ENCODE measurements at regions not wholly inside any gene's neighbourhood (a gene's known extent, or its start where the extent isn't known, plus 50 kb on each side); places are given as distances from the start of the nearest gene placed in this dataset.

DNA sequence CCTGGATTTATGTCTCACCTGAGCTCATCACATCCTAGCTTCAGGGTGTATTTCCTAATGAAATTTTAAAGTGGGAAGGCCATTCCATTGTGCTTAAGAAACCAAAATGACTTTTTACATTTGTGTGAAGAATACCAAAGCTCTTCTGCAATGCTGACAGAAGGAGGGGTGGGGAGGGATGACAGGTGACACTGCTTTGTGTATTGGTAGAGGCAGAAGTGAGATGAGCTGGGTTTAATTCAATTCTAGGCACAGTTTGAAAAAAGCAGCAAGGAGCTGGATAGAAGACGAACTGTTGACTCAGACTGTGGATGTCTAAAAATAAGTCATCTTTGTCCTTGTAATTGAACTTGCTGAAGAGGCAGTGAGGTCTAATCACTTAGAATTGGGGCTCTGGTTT is 710.3 kb upstream of the KIRREL3 start:
- Histone ChIP-seq H3K27ac (no peak overlapping the region), H3K4me1 (no peaks in the 10 kb centered on the region), H3K27me3 (no peaks in the 10 kb centered on the region), H3K9me3 (no peaks in the 10 kb centered on the region), H3K36me3 (no peaks in the 10 kb centered on the region), H3K4me3 (no peak overlapping the region)
- no peak for TF ChIP-seq CTCF (IDR thresholded peaks at IDR 0.05)
- no peak for TF ChIP-seq POLR2A (IDR thresholded peaks at IDR 0.05)
- intact Hi-C loops (cut with DNase I): no loop called here
- WGBS, 2 donors: 70 to 79% methylated on average over 1 of the region's 1 CpG
- no peak for DNase-seq

DNA sequence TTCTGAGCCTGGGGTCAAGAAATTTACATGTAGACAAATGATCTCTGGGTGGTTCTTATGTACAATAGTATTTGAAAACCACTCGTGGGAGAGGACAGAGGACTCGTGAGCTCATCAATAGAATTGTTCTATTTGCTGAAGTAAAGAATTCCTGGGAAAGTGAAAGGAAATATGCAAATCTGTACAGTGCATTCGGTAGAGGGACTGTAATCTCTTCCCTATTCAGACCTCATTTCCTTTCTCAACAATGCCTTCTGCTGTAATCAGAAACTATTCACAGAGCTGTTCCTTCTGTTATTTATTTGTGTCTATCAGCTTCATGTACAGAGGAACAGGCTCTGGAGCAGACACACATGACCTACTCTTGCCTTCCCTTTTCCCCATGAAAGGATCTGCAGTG is 709.4 kb upstream of the KIRREL3 start:
- intact Hi-C loops (cut with DNase I): no loop called here
- Histone ChIP-seq H3K9me3 (no peaks in the 10 kb centered on the region), H3K27me3 (no peaks in the 10 kb centered on the region), H3K4me1 (no peaks in the 10 kb centered on the region), H3K4me3 (no peak overlapping the region), H3K27ac (no peak overlapping the region), H3K36me3 (no peaks in the 10 kb centered on the region)
- no peak for DNase-seq
- TF ChIP-seq CTCF (IDR thresholded peaks at IDR 0.05) (no peak), POLR2A (IDR thresholded peaks at IDR 0.05) (no peak)
- WGBS, 2 donors: 27 to 28% methylated on average over 3 of the region's 3 CpGs

- WGBS, 2 donors: 59 to 65% methylated on average over 3 of the region's 3 CpGs
Observed at GRCh38 chr11:127693686-127694085, 693.1 kb upstream of the KIRREL3 start.

DNA sequence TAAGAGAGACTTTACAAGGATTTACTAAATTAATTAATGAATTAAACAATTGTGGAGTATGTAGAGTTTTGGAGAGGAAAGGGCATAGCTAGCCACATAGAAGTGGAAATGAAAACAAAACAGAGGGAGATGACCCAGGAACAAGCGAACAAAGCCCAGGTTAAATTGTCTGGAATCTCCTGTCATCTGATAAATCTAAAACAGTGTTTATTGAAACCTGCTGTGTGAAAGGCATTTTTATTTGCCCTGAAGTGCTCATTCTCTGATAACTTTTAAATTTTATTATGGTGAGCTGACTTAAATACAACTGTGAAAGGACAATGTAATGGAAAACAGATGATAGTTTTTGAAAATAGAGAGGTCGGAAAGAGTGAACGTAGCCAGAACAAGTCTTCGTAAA is 682.8 kb upstream of the KIRREL3 start:
- H3K4me3 ChIP-seq: no peak overlapping the region
- H3K27me3 ChIP-seq: no peaks in the 10 kb centered on the region
- DNase-seq: no peak
- H3K4me1 ChIP-seq: no peaks in the 10 kb centered on the region
- no peaks in the 10 kb centered on the region for H3K36me3 ChIP-seq
- no peak overlapping the region for H3K27ac ChIP-seq
- WGBS, 2 donors: 84 to 88% methylated on average over 4 of the region's 4 CpGs
- TF ChIP-seq CTCF (IDR thresholded peaks at IDR 0.05) (no peak), POLR2A (IDR thresholded peaks at IDR 0.05) (no peak)
- peaks cover 0 to 6% (median 0%) of the 10 kb centered on the region in 3 donors for H3K9me3 ChIP-seq
- intact Hi-C loops (cut with DNase I): no loop called here

More at GRCh38 chr11:127693686-127694085, 693.1 kb upstream of the KIRREL3 start:
- no peak overlapping the region for H3K4me3 ChIP-seq
- no peaks in the 10 kb centered on the region for H3K9me3 ChIP-seq
- H3K4me1 ChIP-seq: no peaks in the 10 kb centered on the region
- no peaks in the 10 kb centered on the region for H3K36me3 ChIP-seq
- intact Hi-C loops (cut with DNase I): no loop called here
- H3K27ac ChIP-seq: no peak overlapping the region
- no peaks in the 10 kb centered on the region for H3K27me3 ChIP-seq
- no peak for TF ChIP-seq POLR2A (IDR thresholded peaks at IDR 0.05)
- no peak for TF ChIP-seq CTCF (IDR thresholded peaks at IDR 0.05)
- no peak for DNase-seq

DNA sequence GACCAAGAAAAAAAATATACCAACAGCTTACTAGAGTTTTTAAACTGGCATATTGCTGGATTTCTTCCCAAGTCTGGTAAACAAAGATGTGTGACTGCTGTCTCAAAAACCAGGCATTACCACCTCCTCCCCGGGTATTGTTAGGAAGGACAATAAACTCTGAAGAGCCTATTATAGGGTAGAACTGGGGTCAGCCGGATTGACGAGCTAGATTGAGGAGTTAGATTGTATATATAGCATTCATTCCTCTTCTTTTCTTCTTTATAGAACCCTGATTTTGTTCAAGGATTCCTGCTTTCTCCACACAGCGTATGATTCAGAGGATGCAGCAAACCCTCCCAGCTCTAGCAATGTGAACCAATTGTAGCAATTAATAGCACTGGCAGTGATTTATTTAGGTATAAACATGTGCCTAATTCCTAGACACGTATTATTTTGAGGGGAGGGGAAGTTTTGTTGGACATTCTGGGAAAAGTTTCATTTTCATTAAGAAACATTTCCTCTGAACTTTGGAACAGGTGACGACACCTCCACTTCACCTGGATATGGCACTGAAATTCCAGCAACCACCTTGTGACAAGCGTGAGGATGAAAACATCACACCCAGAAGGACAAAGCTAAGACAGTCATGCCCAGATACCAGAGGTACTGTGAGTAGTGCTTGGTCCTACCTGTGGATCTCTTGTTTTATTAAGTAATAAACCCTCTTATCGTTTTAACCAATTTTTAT is 679.4 kb upstream of the KIRREL3 start:
- no peaks in the 10 kb centered on the region for H3K27me3 ChIP-seq
- TF ChIP-seq POLR2A (IDR thresholded peaks at IDR 0.05): no peak
- no peak for TF ChIP-seq CTCF (IDR thresholded peaks at IDR 0.05)
- H3K4me3 ChIP-seq: no peak overlapping the region
- no peaks in the 10 kb centered on the region for H3K36me3 ChIP-seq
- H3K4me1 ChIP-seq: no peaks in the 10 kb centered on the region
- WGBS, 2 donors: 55 to 58% methylated on average over 8 of the region's 8 CpGs
- no peak overlapping the region for H3K27ac ChIP-seq
- intact Hi-C loops (cut with DNase I): no loop called here
- no peak for DNase-seq
- H3K9me3 ChIP-seq: peaks cover 0 to 6% (median 0%) of the 10 kb centered on the region in 3 donors
